PC-9 (cell line): ENCODE measurements at regions not wholly inside any gene's neighbourhood (a gene's known extent, or its start where the extent isn't known, plus 50 kb on each side); places are given as distances from the start of the nearest gene placed in this dataset.
"Not testable (repeated sequence)": the region's sequence is repeated elsewhere in the genome, so short reads cannot be mapped to it uniquely, and the experiment has no call there.

Source experiments
- EZH2 ChIP-seq: fragments of 200-600 bp; sonication (generic); IDR thresholded peaks from 2 replicates; pipeline ENCODE4 v1.8.0; 2017; ENCODE audit warnings: antibody characterized with exemption, low read depth
- TF ChIP-seq, protein P1 (sequence below): fragments of 200-600 bp; sonication (generic); conservative IDR thresholded peaks from 2 replicates; pipeline ENCODE4 v1.6.1; 2017; ENCODE audit warnings: mixed run types, antibody characterized with exemption, mild to moderate bottlenecking, moderate library complexity

DNA sequence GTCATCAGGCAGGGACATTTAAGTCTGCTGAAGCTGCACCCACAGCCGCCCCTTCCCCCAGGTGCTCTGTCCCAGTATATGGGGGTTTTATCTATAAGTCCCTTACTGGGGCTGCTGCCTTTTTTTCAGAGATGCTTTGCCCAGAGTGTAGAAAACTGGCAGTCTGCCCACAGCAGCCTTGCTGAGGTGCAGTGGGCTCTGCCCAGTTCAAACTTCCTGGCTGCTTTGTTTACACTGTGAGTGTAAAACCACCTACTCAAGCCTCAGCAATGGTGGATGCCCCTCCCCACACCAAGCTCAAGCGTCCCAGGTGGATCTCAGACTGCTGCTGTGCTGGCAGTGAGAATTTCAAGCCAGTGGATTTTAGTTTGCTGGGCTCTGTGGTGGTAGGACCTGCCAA, 114.2 kb upstream of the GLRA1 start:
- TF ChIP-seq, protein P1, sequence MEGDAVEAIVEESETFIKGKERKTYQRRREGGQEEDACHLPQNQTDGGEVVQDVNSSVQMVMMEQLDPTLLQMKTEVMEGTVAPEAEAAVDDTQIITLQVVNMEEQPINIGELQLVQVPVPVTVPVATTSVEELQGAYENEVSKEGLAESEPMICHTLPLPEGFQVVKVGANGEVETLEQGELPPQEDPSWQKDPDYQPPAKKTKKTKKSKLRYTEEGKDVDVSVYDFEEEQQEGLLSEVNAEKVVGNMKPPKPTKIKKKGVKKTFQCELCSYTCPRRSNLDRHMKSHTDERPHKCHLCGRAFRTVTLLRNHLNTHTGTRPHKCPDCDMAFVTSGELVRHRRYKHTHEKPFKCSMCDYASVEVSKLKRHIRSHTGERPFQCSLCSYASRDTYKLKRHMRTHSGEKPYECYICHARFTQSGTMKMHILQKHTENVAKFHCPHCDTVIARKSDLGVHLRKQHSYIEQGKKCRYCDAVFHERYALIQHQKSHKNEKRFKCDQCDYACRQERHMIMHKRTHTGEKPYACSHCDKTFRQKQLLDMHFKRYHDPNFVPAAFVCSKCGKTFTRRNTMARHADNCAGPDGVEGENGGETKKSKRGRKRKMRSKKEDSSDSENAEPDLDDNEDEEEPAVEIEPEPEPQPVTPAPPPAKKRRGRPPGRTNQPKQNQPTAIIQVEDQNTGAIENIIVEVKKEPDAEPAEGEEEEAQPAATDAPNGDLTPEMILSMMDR = not testable (repeated sequence)
- TF ChIP-seq EZH2 = not testable (repeated sequence)
